ENCODE measurements at regions not wholly inside any gene's neighbourhood (a gene's known extent, or its start where the extent isn't known, plus 50 kb on each side); places are given as distances from the start of the nearest gene placed in this dataset.

DNA sequence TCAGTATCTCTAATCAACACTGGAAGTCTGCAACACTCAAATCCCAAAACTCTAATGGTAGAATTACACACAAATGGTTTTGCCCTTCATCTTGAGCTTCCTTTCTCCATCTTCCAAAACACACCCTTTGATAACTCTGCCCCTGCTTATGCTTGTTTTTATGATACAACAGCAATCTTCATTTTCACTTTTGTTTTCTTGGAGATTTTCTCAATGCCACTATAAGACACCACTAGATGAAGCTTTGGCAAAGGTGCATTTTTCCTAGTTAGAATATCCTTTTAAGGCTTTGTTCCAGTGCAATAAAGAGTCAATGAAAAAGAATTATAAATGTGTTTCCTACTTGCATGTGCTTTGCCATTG is 472.4 kb upstream of the NWD2 start:
- H3K4me3 Mint-ChIP-seq = no peak overlapping the region
- no peaks in the 10 kb centered on the region for H3K36me3 Mint-ChIP-seq (ENCODE audit: insufficient read depth)
- H3K4me1 Mint-ChIP-seq (ENCODE audit: low read depth in 2 of 2) = no peaks in the 10 kb centered on the region
- DNase-seq = no peak
- no peak for ATAC-seq (replicated peaks)
- no peak overlapping the region for H3K27ac Mint-ChIP-seq
- H3K27me3 Mint-ChIP-seq = no peaks in the 10 kb centered on the region
- H3K9me3 Mint-ChIP-seq = no peaks in the 10 kb centered on the region

DNA sequence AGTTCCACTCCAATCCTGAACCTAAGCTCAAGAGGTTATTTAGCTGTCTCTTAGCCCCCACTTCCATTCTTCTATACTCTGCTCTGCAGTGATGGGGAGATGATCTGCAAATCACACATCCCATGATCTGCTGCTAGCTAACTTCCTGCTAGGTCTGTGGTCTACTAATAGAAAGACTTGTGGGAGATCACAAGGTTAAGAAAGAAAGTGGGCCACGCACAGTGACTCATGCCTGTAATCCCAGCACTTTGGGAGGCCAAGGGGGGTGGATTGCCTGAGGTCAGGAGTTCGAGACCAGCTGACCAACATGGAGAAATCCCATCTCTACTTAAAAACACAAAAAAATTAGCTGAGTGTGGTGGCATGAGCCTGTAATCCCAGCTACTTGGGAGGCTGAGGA is 471.1 kb upstream of the NWD2 start:
- Mint-ChIP-seq H3K27ac (no peak overlapping the region), H3K9me3 (no peaks in the 10 kb centered on the region), H3K36me3 (ENCODE audit: insufficient read depth) (no peaks in the 10 kb centered on the region), H3K4me3 (no peak overlapping the region), H3K27me3 (no peaks in the 10 kb centered on the region), H3K4me1 (ENCODE audit: low read depth in 2 of 2) (no peaks in the 10 kb centered on the region)
- no peak for DNase-seq
- no peak for ATAC-seq (replicated peaks)

DNA sequence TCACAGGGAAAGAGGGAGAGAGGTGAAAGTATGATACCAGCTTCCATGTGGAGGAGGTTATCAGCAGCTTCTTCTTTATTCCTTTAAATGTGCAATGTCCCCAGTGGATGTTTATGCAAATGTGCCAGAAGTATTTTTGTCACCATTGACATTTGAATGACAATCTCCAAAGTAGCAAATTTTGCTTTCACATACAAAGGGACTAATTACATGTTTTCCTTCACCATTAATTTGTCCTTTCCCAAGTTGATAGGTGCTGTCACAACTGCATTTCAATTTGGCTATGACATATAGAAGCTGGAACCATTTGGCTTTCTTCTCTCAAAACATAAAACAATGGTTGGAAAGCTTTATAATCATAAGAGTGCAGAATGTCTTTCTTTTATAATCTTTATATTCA is 469.0 kb upstream of the NWD2 start:
- DNase-seq (no peak), ATAC-seq (replicated peaks) (no peak)
- Mint-ChIP-seq H3K4me1 (ENCODE audit: low read depth in 2 of 2) (no peaks in the 10 kb centered on the region), H3K4me3 (no peak overlapping the region), H3K27ac (no peak overlapping the region), H3K27me3 (no peaks in the 10 kb centered on the region), H3K36me3 (ENCODE audit: insufficient read depth) (no peaks in the 10 kb centered on the region), H3K9me3 (no peaks in the 10 kb centered on the region)

DNA sequence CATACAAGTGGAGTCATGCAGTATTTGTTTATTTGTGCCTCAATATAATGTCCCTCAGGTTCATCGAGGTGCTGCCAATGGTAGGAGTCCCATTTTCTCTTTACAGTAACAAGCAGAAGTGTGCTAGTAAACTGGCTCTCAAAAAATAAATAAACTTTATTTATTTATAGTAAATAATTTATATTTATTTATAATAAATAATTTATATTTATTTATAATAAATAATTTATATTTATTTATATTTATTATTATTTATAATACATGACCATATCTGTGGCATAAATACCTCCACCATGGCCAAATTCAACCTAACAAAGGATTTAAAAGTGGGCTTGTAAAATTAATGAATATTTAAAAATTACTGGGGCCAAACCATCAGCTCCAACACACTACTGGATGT is 464.9 kb upstream of the NWD2 start:
- Mint-ChIP-seq H3K4me1 (ENCODE audit: low read depth in 2 of 2) (no peaks in the 10 kb centered on the region), H3K27me3 (no peaks in the 10 kb centered on the region)

DNA sequence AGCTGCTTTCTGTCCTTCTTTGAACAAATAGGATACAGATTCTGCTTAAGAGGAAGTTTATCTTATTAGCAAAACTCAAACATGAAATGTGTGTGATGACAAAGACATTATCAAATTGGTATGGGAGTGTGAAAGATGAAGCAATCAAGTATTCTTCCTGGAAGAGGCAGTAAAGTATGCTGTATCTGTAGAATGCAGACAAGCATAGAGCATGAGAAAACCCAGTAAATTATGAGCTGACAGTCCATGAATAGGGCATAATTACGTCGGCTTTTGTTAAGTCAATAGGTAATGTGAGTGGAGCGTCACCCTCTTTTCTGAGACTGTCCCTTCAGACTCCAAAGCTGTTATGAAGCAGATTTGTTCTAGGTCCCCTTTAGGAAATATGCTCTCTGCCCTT is 458.6 kb upstream of the NWD2 start:
- DNase-seq = no peak
- ATAC-seq (replicated peaks) = no peak
- no peak overlapping the region for H3K4me3 Mint-ChIP-seq
- no peak overlapping the region for H3K27ac Mint-ChIP-seq
- no peaks in the 10 kb centered on the region for H3K27me3 Mint-ChIP-seq
- H3K9me3 Mint-ChIP-seq = peaks cover 0 to 5% of the 10 kb centered on the region in 2 donors
- H3K36me3 Mint-ChIP-seq (ENCODE audit: insufficient read depth) = peaks cover 3% of the 10 kb centered on the region
- no peaks in the 10 kb centered on the region for H3K4me1 Mint-ChIP-seq (ENCODE audit: low read depth in 2 of 2)

More for the DNA sequence above, 464.9 kb upstream of the NWD2 start:
- Mint-ChIP-seq H3K9me3 (no peaks in the 10 kb centered on the region), H3K27ac (no peak overlapping the region), H3K4me3 (no peak overlapping the region), H3K36me3 (ENCODE audit: insufficient read depth) (peaks cover 3% of the 10 kb centered on the region)
- DNase-seq (no peak), ATAC-seq (replicated peaks) (no peak)

DNA sequence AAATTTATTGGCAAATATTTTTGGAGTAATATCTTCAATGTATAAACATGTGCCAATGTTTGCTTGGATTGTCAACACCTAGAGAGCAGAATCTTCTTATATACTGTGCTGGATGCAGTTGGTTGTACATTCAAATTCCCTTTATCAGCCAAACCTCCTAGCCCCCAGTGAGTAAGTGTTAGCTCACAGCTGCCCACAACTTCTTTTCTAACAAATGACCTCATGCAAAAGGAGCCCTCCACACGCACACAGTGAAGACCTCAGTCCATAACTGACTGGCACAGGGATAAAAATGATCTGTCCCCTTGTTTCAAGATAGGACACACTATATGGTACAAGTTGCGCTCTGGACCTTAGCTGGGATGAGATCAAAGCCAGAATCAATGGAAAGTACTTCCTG is 458.0 kb upstream of the NWD2 start:
- H3K36me3 Mint-ChIP-seq (ENCODE audit: insufficient read depth) = peaks cover 3% of the 10 kb centered on the region
- no peaks in the 10 kb centered on the region for H3K27me3 Mint-ChIP-seq
- no peaks in the 10 kb centered on the region for H3K4me1 Mint-ChIP-seq (ENCODE audit: low read depth in 2 of 2)
- peaks cover 0 to 5% of the 10 kb centered on the region in 2 donors for H3K9me3 Mint-ChIP-seq
- no peak overlapping the region for H3K4me3 Mint-ChIP-seq
- ATAC-seq (replicated peaks) = no peak
- no peak overlapping the region for H3K27ac Mint-ChIP-seq
- no peak for DNase-seq

DNA sequence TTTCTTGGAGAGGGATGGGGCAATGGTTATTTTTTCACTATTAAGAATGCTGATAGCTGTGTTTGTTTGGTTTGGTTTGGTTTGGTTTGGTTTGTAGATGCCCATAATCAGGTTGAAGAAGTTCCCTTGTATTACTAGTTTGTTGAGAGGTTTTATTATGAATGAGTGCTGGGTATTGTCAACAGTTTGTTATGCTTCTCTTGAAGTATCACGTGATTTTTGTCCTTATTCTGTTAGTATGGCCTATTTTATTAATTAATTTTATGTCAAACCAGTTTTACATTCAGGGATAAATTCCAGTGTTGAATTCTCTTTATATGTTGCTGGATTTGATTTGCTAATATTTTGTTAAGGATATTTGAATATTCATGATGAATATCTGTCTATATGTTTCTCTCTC is 449.8 kb upstream of the NWD2 start:
- no peaks in the 10 kb centered on the region for H3K4me1 Mint-ChIP-seq (ENCODE audit: low read depth in 2 of 2)
- ATAC-seq (replicated peaks) = no peak
- no peaks in the 10 kb centered on the region for H3K36me3 Mint-ChIP-seq (ENCODE audit: insufficient read depth)
- no peak overlapping the region for H3K27ac Mint-ChIP-seq
- DNase-seq = no peak
- no peaks in the 10 kb centered on the region for H3K27me3 Mint-ChIP-seq
- no peak overlapping the region for H3K4me3 Mint-ChIP-seq
- peaks cover 5 to 12% of the 10 kb centered on the region in 2 donors for H3K9me3 Mint-ChIP-seq

DNA sequence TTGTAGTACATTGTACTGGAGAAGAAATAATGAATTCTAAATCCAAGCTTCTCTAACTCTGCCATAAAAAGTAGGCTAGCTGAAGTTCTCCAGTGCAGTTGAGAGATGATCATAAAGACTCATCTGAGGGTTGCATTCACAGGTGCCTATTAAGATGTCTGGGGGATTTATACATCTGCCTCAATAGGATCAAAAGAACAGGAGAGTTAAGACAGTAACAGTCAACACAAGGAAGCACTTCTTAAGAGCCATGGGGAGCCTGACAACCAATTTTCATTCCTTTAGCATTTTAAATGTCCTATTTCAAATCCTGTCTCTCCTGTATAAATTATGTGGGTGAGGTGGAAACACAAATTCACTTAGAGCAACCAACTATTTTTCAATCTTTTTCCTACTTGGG is 432.4 kb upstream of the NWD2 start:
- DNase-seq (no peak), ATAC-seq (replicated peaks) (no peak)
- no peaks in the 10 kb centered on the region for H3K4me1 Mint-ChIP-seq (ENCODE audit: low read depth in 2 of 2)
- no peak overlapping the region for H3K27ac Mint-ChIP-seq
- H3K27me3 Mint-ChIP-seq = no peaks in the 10 kb centered on the region
- peaks cover 0 to 7% of the 10 kb centered on the region in 2 donors for H3K9me3 Mint-ChIP-seq
- H3K36me3 Mint-ChIP-seq (ENCODE audit: insufficient read depth) = no peaks in the 10 kb centered on the region
- no peak overlapping the region for H3K4me3 Mint-ChIP-seq

DNA sequence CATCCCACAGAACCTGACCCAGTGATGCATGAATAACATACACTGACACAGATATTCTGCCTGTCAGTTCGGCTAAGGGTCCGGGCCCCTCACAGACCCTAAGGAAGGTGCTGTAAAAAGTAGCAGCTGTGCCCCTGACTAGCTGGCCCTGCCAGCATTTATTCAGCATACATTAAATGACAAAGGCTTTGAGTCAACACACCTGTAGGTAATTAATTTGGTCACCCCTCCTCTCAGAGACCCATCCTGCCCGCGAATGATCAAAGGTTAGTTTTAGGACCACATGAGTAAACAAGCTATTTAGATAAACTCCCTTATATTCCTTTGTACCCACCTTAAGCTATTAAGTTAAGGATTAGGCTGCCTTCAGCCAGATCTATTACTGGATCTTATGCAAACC is 429.0 kb upstream of the NWD2 start:
- H3K27ac Mint-ChIP-seq = no peak overlapping the region
- H3K4me3 Mint-ChIP-seq = no peak overlapping the region
- H3K36me3 Mint-ChIP-seq (ENCODE audit: insufficient read depth) = no peaks in the 10 kb centered on the region
- ATAC-seq (replicated peaks) (no peak), DNase-seq (no peak)
- no peaks in the 10 kb centered on the region for H3K4me1 Mint-ChIP-seq (ENCODE audit: low read depth in 2 of 2)
- H3K27me3 Mint-ChIP-seq = no peaks in the 10 kb centered on the region
- H3K9me3 Mint-ChIP-seq = peaks cover 7 to 8% of the 10 kb centered on the region in 2 donors

DNA sequence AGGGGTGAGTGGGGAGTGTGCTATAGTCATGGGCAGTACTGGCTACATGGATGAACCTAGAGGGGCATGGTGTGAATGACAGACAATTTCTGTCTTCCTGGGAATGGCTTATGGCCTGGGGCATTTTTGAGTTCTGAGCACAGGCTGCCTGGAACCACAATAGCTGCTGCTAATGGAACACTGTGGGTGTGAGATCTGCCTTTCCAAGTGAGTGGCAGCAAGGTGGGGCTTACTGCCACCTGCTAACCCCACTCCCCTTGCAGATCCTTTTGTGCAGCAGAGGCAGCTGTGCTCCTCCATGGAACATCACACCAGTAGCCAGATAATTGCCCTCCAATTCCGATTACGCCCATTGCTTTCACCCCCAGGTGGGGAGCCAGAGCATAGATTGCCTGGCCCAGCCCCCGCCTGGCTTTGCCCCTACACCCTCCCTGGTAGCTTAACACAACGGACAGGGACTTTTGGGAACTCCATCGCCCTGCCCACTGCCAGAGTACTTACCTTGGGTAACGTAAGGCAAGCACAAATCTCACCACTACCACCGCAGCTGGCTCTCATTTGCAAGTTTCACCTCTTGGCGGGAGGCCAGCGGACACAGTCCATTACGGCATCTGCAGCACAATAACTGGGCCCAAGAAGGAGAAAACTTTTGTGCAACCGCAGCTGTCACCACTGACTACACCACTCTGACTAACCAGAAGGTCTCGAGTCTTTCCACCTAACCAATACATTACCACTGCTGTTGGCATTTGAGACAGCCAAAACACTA is 421.2 kb upstream of the NWD2 start:
- Mint-ChIP-seq H3K27me3 (no peaks in the 10 kb centered on the region), H3K4me3 (no peak overlapping the region), H3K9me3 (peaks cover 2 to 22% of the 10 kb centered on the region in 2 donors), H3K27ac (no peak overlapping the region), H3K4me1 (ENCODE audit: low read depth in 2 of 2) (no peaks in the 10 kb centered on the region), H3K36me3 (ENCODE audit: insufficient read depth) (no peaks in the 10 kb centered on the region)
- ATAC-seq (replicated peaks) (no peak), DNase-seq (no peak)

DNA sequence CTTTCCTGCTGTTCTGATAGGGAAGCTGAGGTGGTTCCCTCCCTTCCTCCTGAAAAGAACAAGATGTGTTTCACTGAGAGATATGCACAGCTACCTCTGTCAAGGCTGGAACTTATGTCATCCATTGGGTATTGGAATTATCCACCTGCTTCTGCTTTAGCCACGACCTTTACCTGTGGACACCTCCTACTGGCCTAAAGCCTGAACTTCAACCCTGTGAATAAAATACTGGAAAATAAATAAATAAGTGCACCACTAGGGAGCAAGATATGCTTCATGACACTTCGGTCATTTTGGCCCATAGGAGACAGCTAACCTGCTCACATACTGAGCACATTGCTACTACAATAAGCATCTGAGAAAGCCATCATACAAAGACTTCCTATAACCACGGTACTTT is 419.9 kb upstream of the NWD2 start:
- H3K4me3 Mint-ChIP-seq = no peak overlapping the region
- H3K36me3 Mint-ChIP-seq (ENCODE audit: insufficient read depth) = no peaks in the 10 kb centered on the region
- DNase-seq (no peak), ATAC-seq (replicated peaks) (no peak)
- peaks cover 2 to 16% of the 10 kb centered on the region in 2 donors for H3K9me3 Mint-ChIP-seq
- no peaks in the 10 kb centered on the region for H3K27me3 Mint-ChIP-seq
- no peaks in the 10 kb centered on the region for H3K4me1 Mint-ChIP-seq (ENCODE audit: low read depth in 2 of 2)
- H3K27ac Mint-ChIP-seq = no peak overlapping the region

DNA sequence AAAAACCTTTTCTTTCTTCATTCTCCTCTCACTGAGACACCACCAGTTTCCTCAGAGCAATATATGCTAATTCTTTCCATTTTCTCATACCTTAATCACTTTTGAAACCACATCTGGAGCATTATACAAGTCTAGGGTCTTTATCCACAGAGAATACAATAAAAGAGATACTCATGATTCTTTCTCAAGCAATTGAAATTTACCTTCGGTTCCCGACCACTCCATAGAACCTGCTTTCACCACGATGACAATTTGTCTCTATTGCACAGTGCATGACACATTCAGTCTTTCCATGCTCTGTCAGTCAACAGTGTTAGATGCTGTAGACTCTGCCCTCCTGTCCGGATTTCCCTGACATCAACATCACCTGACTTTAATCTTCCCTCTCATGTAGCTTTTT is 409.3 kb upstream of the NWD2 start:
- peaks cover 0 to 5% of the 10 kb centered on the region in 2 donors for H3K9me3 Mint-ChIP-seq
- H3K27me3 Mint-ChIP-seq = no peaks in the 10 kb centered on the region
- H3K27ac Mint-ChIP-seq = no peak overlapping the region
- ATAC-seq (replicated peaks) (no peak), DNase-seq (no peak)
- H3K4me3 Mint-ChIP-seq = no peak overlapping the region
- no peaks in the 10 kb centered on the region for H3K4me1 Mint-ChIP-seq (ENCODE audit: low read depth in 2 of 2)
- no peaks in the 10 kb centered on the region for H3K36me3 Mint-ChIP-seq (ENCODE audit: insufficient read depth)

DNA sequence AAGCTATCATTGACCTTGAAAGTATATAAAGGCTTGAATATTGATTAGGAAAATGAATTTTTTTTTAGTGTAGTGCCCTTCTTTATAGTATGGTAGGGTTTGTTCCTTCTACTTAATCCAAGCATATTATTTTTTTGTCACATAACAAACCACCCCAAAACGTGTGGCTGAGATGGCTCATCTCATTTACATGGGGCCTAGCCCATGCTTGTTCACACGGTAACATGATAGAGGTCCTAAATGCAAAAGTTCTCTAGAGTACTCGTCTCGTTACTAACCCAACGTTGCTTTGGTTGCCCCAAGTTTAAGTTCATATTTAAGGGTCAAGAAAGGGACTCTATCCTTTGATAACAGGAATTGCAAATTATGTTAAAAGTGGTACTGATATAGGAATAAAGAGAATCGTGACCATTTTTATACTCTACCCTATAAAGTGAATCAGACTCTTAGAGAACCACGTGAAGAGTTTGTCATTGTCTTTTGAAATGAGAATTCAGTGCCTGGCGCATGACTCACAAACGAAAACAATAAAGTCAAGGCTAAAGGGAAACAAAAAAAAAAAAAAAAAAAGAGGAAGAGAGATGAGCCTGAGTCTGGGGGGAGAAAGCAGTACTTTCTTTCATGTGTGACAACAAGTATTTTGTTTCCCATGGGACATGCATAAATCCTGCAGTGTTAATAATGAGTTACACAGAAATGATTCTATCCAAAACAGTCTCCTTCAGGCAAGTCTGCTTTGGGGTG is 402.8 kb upstream of the NWD2 start:
- DNase-seq = no peak
- ATAC-seq (replicated peaks) = no peak
- H3K27ac Mint-ChIP-seq = no peak overlapping the region

DNA sequence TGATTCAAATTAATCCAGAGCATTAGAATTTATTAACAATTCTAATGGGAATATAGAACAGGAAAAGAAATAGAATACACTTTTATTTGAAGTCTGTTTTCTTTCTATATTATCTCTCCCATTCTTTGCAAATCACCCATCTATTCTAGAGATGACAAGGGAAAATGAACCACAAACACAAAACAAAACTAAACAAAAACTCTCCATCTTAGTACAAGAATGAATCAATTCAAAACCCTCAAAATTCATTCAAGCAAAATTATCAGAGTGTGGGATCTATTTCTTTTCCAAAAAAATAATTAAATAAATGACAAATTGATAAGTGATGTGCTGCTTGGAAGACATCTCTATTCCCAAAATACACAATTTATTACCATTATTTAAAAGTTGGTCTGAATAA is 400.1 kb upstream of the NWD2 start:
- ATAC-seq (replicated peaks) (no peak), DNase-seq (no peak)
- Mint-ChIP-seq H3K4me1 (ENCODE audit: low read depth in 2 of 2) (no peaks in the 10 kb centered on the region), H3K4me3 (no peak overlapping the region), H3K27me3 (no peaks in the 10 kb centered on the region), H3K27ac (no peak overlapping the region), H3K36me3 (ENCODE audit: insufficient read depth) (no peaks in the 10 kb centered on the region), H3K9me3 (no peaks in the 10 kb centered on the region)

More for the DNA sequence above, 402.8 kb upstream of the NWD2 start:
- H3K27me3 Mint-ChIP-seq = no peaks in the 10 kb centered on the region
- no peaks in the 10 kb centered on the region for H3K36me3 Mint-ChIP-seq (ENCODE audit: insufficient read depth)
- H3K9me3 Mint-ChIP-seq = no peaks in the 10 kb centered on the region
- no peak overlapping the region for H3K4me3 Mint-ChIP-seq
- no peaks in the 10 kb centered on the region for H3K4me1 Mint-ChIP-seq (ENCODE audit: low read depth in 2 of 2)

Data from effector memory CD8-positive, alpha-beta T cell (primary cell).